Effector CD4-positive, alpha-beta T cell (primary cell): ENCODE measurements at regions not wholly inside any gene's neighbourhood (a gene's known extent, or its start where the extent isn't known, plus 50 kb on each side); places are given as distances from the start of the nearest gene placed in this dataset.
"Not testable (repeated sequence)": the region's sequence is repeated elsewhere in the genome, so short reads cannot be mapped to it uniquely, and the experiment has no call there.

Experiments
- DNase-seq: peaks from one replicate; pipeline ENCODE4 v3.0.0-alpha.2; 2020

DNA sequence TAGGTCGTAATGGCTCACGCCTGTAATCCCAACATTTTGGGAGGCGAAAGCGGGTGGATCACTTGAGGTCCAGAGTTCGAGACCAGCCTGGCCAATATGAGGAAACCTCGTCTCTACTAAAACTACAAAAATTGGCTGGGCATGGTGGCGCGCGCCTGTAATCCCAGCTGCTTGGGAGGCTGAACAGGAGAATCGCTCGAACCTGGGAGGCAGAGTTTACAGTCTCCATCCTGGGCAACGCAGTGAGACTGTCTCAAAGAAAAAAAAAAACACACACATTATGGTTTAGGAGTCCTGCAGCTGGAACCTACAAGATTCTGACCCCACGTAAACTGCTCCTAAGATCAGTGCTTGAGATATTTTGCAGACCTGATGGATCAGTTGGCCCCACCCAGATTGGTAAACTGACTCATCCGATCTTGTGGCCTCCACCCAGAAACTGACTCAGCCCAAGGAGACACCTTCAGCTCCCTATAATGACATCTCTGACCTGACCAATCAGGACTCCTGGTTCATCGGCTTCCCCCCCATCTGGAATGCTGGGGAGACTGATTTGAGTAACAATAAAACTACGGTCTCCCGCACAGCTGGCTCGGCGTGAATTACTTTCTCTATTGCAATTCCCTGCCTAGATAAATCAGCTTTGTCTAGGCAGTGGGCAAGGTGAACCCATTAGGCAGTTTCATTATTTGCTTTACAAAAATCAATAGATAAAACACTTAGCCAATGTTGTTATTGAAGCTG is 96.2 kb upstream of the BTN3A2 start:
- no peak for DNase-seq

DNA sequence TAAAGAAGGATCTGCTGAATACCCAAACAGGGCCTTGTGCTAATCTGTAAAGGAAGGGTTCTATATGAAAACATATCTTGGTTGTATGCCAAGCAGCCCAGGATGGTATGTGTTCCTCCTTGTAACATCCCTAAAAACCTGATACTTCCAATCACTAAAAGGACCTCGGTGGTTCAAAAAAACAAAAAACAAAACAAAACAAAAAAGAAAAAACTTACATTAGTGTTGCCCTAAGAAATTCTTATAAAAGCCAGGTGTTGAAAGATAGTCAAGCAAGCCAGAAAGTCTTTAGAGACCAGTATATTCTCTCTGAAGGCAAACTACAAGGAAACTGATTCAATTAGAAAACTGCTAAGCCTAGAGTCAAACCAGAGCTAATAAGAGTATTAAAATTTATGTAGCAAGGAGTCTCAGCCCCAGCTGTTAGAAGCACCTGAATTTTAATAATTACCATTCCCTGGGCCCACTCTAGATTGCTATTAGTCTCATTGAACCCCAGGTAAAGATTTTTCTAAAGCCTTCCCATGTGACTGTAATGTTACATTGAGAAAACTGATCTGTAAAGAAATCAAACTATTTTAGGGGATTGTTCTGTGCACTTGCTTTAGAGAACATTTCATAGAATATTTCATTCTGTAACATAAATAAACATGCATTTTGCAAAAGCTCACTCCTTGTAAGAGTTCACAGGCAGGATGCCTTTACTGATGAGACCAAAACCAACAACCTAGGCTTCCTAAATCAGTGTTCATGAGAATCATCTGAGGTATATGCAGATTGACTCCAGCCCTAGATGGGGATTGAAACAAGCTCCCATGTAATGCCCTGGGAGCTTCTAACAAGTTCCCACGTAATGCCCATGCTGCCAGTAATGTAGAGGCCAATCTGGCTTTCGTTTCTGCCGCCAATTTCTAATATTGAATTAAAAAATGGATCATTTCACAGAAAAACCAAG is 95.2 kb upstream of the BTN3A2 start:
- DNase-seq: no peak

DNA sequence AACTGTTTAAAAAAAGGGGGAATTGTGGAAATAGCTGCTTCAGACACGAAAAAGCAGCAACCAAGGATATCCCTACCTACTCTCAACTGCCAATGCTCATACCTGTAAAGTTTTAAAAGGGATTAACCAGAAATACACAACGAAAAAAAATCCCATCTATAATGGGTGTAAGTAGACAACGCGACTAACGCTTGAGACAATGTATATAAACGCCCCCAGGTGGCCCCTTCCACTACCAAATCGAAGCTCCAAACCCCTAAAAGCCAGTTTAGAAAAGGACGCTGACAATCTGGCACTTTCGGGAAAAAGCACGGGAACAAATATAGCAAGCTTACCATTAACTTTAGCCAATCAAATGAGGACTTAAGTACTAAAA is 94.5 kb upstream of the BTN3A2 start:
- no peak for DNase-seq

DNA sequence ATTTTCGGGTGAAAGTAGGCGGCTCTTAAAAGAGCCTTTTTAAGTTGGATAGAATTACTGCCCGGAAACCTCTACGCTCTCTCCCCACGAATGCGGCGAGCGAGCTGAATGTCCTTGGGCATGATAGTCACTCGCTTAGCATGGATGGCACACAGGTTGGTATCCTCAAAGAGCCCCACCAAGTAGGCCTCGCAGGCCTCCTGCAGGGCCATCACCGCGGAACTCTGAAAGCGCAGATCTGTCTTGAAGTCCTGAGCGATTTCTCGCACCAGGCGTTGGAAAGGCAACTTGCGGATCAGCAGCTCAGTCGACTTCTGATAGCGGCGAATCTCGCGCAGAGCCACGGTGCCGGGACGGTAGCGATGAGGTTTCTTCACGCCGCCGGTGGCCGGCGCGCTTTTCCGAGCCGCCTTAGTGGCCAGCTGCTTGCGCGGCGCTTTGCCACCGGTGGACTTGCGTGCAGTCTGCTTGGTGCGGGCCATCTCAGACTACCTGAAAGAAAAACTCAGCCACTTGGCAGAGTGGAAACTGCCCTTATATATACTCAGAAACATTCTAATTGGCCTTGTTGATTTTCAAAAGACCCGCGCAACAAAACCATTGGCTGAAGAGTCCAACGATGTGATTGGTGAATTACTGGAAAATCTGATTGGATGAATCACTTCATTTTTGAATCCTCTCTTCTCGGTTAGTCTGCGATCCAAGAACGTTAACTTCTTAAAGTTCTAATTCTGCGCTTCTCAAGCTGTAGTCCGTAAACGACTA is 93.9 kb upstream of the BTN3A2 start:
- peak; percentile 75 for DNase-seq

DNA sequence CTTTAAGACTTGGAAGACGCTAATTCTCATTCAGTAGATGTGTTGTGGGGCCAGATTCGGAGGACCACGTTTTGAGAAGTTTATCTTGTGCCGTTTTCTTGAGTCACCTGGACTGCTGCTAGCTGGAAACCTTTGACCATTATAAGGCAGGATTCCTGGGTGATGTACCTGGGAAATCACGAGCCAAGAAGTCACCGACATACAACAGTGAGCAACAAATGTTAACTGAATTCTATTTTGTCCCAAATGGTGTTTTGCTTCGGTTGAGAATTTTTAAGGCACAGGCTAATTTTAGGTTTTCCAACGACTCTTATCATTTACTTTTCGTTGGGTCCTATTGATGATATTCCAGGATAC is 93.4 kb upstream of the BTN3A2 start:
- no peak for DNase-seq

DNA sequence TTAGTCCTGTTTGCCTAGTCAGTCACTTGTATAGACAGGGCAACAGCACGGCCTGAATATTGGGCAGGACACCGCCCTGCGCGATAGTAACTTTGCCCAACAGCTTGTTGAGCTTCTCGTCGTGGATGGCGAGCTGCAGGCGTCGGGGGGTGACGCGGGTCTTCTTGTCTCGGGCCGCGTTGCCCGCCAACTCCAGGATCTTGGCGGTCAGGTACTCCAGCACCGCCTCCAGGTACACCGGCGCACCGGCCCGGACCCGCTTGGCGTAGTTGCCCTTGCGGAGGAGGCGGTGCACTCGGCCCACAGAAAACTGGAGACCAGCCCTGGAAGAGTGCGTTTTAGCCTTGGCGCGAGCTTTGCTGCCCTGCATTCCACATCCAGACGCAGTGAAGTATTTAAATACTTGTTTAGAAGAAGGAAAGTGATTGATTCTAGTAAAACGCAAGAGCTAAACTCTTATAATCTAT is 92.8 kb upstream of the BTN3A2 start:
- peak; percentile 36 for DNase-seq

DNA sequence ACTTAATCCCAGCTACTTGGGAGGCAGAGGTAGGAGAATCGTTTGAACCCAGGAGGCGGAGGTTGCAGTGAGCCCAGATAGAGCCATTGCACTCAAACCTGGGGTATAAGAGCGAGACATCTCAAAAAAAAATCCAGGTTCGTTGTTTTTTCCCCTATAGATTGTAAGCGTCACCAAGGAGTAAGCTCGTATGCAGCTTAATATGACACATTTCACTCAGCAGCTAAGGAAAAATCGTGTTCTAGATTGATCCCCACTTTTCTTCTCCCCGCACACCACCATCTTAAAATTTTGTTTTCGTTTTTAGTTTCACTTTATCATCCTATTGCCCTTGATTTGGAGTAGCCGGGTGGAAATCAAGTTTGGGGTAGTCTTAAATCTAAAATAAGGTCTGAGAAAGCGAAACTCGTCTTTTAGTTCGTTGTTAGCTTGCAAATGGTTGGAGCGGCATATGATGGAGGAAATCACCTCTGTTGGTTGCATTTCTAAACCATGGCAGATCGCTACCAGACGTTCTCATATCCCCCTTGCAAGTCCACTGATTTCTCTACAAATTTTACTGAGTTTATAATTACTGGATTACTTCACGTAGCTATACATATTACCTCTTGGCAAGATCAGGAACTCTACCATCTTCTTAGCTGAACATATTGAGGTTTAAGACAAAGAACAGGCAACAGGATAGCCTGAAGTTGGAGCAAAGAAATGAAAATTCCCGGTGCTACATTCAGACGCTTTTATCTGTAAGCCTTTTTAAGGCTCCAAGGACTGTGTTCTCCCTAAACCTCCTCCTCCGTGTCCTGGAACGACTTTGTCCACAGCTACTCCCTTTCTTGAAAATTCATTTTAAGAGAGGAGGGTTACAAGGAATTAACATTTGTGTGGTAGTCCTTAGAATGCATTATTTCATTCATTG is 91.1 kb upstream of the BTN3A2 start:
- DNase-seq: peak; percentile 14

DNA sequence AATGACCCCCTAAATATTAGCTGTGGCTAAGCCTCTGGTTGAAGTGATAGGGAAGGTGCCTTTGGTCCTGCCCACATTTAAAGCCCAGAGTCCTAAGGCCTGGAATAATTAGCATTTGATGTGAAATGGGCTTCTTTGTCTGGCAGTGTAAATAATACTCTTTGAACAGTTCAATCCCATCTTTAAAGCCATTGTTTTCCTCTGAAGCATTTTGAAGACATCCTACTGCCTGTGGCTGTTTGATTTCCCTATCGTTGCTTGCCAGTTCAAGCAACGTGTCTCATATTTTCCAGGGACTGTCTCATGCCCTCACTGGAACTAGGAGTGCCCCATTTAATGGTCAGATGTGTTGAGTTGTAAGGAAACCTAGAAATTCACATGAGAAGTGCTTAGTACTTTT is 89.3 kb upstream of the BTN3A2 start:
- DNase-seq: no peak

DNA sequence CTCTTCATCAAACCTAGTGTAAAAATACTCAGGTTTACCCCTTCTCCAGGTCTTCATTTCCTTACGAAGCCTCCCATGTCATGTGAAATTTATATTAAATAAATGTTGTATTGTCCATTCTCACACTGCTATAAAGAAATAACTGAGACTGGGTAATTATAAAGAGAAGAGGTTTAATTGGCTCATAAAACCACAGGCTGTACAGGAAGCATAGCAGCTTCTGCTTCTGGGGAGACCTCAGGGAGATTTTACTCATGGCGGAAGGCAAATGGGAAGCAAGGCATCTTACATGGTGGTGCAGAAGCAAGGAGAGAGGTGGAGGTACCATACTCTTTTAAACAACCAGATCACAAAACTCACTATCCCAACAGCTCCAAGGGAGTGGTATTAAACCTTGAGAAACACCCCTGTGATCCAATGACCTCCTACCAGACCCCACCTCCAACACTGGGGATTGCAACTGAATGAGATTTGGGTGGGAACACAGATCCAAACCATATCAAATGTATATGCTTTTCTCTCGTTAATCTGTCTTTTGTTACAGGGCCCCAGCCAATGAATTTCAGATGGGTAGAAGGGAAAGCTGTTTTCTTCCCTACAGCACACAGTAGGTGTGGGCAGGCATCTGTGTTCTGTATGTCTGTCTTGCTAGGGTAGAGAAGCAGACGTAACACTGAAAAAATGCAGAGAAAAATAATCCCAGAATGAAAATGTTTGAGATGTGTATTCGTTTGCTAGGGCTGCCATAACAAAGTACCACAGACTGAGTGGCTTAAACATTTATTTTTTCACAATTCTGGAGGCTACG is 88.0 kb upstream of the BTN3A2 start:
- DNase-seq: no peak

DNA sequence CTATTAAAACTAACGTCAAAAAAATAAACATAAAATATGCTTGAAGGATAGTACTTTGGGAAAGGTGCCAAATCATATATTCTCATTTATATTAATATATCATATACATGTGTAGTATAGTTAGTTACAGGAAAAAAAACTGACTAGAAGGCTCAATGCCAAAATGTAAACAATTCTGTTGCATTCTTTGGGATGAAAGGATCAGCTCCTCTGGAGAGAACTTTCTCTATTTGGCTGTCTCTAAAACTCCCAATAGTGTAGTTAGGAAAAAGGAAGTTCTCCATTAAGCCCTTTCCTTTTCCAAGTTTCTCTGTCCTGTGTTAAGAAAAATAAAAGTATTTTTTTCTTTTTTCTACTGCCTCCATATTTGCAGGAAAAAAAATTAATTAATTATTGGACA is 86.5 kb upstream of the BTN3A2 start:
- no peak for DNase-seq

DNA sequence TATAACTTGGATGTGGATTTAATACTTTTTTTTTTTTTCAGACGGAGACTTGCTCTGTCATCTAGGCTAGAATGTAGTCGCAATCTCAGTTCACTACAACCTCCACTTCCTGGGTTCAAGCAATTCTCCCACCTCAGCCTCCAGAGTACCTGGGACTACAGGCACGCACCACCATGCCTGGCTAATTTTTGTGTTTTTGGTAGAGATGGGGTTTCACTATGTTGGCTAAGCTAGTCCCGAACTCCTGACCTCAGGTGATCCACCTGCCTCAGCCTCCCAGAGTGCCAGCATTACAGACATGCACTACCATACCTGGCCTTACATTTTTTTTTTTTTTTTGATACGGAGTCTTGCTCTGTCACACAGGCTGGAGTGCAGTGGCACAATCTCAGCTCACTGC is 85.6 kb upstream of the BTN3A2 start:
- DNase-seq: not testable (repeated sequence)

DNA sequence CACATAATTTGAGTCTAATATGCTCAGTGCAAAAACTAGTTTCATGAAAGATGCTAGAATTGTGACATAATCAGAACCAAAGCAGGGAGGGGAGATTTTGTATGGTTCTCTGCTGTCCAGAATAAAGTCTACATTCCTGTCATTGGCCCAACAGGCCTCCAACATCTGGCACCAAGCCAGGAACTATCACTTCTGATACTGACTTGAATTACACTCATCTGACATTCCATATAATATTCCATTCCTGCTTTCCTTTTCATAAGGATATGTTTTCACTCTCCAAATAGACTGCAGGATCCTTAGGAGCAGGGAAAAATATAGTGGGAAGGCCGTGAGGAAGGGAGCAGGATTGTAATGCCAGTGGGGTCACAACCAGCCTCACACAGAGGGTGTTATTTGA is 84.6 kb upstream of the BTN3A2 start:
- DNase-seq: no peak

DNA sequence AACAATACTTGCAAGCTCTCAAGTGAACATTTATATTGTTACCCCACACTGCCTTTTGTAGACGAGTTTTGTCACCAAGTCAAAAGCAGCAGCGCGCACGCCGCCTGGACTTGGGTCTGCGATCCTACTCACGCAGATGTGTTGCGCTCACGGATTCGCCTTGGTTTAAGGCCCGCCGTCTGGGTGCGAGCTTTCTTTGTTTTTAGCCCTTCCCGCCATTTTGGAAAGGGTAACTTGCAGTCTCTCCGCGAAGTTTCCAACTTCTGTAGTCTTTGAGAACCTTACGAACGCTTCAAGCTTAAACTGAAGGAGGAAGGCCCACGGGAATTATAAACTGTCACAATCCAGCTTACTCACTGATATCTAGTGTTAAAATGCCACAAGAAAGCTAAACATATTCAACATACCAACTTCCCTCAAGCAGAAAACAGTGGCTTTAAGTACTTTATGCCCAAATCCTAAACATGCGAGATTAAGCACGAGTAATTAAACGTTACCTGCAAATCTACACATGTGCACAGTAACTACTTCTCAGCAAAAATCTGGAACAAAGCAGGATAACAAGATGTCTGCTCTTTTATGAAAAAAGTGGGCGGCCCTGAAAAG is 80.4 kb upstream of the BTN3A2 start:
- DNase-seq: peak; percentile 38

DNA sequence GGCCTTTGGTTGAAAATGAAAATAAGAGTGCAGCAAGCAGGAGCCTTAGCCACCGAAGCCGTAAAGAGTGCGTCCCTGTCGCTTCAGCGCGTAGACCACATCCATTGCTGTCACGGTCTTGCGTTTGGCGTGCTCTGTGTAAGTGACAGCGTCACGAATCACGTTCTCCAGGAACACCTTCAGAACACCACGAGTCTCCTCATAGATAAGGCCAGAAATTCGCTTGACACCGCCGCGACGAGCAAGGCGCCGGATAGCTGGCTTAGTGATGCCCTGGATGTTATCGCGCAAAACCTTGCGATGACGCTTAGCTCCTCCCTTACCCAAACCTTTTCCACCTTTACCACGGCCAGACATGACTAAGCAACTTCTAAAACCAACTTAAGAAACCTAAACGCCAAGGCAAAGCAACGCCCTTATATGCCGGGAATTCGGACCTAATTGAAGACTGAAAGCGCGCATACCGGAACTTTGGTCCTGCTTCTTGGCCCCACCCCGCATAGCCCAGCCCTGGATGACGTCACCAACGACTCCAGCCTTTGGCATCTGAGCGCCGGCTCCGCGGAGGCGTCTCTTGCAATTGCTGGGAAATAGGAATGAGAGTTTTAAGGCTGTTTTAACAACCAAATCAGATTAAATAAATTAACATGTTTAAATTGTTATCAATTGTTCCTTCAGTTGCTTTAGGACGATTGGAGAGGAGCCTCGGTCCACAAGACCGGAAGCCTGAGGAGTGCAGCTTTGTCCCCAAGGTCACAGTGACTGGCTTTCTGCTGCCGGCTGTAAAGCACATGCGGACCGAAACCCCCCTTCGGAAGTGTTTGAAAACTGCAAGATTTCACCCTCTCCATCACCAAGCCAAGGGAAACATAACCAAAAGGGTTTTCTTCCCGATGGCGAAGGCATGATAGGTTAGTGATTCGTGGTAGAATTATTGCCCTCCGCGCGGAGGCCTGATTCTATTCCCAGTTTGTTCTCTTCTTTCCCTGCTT is 79.6 kb upstream of the BTN3A2 start:
- peak; percentile 90 for DNase-seq

DNA sequence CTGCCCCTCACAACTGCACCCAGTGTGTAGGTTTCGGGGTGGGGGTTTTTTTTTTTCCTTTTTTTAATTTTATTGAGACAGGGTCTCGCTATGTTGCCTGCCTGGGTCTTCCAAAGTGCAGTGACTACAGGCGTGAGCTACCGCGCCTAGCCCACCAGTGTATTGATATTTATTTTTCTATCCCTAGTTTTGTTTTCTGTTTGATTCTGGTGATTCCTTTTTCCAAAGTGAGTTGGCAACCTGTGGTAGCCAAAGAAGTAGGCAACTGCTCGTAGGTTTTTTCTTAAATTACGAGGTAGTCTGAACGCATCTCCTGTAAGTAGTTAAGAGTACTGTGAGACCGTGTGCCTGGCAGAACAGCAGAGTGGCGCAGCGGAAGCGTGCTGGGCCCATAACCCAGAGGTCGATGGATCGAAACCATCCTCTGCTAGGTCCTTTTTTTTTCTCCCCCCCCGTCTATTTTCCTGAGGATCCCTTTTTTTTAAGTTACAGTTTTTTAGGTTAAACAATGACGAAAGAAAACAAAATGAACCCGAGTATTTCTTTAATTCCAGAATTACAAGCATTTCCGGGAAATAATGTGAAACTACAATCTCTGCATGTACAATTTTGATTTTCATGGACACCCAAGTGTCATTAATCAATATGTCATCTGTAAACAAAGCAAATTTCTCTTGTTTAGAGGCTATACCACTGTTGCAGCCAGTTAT is 78.7 kb upstream of the BTN3A2 start:
- DNase-seq: peak; percentile 68

DNA sequence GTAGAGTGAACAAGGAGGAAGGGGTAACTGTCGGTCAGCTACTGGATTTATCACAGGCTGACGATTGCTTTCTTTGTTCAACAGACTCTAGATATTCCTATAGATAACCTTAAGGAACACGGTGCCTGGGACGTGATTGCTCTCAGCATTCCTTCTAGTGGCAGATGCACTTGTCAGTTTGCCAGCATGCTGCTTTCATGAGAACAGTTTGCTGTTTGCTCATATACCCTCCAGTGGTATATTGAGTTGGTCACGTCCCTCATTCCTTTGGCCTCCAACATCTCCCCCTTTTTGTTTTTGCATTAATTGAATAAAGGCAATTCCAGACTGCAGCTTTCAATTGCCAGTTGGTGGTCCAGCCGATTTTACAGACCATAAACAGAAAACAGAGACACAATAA is 76.8 kb upstream of the BTN3A2 start:
- DNase-seq: no peak

DNA sequence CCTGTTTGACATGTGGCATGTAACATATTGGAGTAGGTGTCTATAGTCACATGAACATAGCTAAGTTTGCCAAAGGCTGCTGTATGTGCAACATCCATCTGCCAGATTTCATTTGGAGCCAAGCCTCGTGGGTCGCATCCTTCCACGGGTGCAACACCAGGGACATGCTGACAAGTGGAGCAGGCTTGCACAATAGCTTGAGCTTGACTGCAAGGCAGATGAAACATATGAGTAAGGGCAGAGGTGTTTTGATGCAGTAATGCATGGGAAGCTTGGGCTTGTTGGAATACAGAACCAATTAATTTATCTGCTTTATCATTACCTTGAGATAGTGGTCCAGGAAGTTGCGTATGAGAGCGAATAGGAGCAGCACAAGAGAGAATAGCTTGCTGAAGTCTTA is 74.1 kb upstream of the BTN3A2 start:
- no peak for DNase-seq

DNA sequence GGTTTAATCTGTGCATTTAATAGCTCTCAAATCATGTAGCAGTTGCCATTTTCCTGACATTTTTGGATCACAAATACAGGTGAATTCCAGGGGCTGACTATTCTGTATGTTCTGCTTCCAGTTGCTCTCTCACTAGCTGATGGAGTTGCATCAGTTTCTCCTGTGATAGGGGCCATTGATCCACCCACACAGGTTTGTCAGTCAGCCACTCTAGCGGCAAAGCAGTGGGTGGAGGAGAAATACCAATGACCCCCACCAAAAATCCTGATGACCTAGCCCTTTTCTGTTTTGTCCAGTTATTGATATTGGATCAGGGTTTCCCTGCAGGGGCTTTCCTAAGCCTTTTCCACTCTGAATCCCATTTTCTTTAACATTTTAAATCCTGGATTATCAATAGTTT is 72.3 kb upstream of the BTN3A2 start:
- DNase-seq: no peak

DNA sequence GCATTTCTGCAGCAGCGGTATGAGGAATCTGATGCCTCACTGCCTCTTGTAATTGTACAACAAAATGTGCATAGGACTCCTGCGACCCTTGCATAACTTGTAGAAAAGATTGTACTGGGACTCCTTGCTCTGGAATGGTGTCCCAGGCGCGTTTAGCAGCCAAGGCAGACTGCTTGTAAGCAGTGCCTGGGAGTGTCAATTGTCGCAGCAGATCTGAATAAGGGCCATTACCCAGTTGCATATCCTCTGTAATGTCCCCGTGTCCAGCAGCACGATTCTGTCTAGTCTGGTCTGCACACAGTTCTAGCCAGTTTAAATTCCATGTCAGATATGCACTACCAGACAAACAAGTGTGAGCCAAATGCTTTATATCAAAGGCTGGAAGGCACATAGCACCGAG is 70.7 kb upstream of the BTN3A2 start:
- DNase-seq: no peak
